Jurkat, Clone E6-1 (cell line): ENCODE measurements at regions not wholly inside any gene's neighbourhood (a gene's known extent, or its start where the extent isn't known, plus 50 kb on each side); places are given as distances from the start of the nearest gene placed in this dataset.

Experiments
- DNase-seq: peaks from one replicate; pipeline ENCODE4 v3.0.0-alpha.2; 2011; ENCODE audit warnings: low read depth, low spot score
- H3K4me3 ChIP-seq: 2 replicates; pipeline ENCODE4 v1.5.1; 2011; ENCODE audit warnings: mild to moderate bottlenecking, low read length, control low read depth, moderate library complexity

- H3K4me3 ChIP-seq = no peak overlapping the region
- DNase-seq = no peak
These were observed 55.5 kb upstream of the SPATA31C2 start for GRCh38 chr9:88193766-88194165.

GRCh38 chr9:88191456-88191855 lies 53.2 kb upstream of the SPATA31C2 start:
- H3K4me3 ChIP-seq = no peak overlapping the region
- DNase-seq = no peak

DNA sequence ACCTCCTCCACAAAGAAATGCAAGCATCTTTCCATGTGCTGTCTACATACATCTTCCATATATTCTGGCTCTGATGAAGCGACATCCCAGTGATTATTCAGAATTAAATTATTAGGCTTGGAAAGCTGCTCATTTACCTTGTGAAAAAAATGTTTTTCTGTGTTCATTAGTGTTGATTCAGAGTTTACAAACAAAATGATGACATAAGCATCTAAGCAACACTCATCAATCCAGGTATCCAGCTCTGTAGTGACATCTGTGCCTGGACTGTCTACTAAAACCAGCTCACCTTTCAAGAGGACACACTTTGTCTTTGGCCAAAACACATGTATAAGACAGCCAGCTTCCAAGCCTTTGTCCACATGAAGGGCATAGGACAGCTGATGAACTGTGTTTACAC lies 51.1 kb upstream of the SPATA31C2 start:
- DNase-seq = no peak
- no peak overlapping the region for H3K4me3 ChIP-seq
